NB4 (cell line): ENCODE measurements at regions not wholly inside any gene's neighbourhood (a gene's known extent, or its start where the extent isn't known, plus 50 kb on each side); places are given as distances from the start of the nearest gene placed in this dataset.

Source experiments
- CTCF ChIP-seq: IDR thresholded peaks from one replicate; pipeline ENCODE4 v1.5.1; 2012; ENCODE audit warnings: low read depth, low read length
- MAX ChIP-seq: IDR thresholded peaks from 2 replicates; pipeline ENCODE4 v1.6.1; 2011; ENCODE audit warnings: low read depth, low read length
- POLR2A ChIP-seq: IDR thresholded peaks from 2 replicates; pipeline ENCODE4 v1.6.1; 2011; ENCODE audit warnings: mild to moderate bottlenecking; ENCODE audit not compliant: insufficient read length; ENCODE audit errors: extremely low read depth

GRCh38 chr20:39758876-39759275, 796.7 kb downstream of the DHX35 start:
- TF ChIP-seq CTCF = no peak
- no peak for TF ChIP-seq POLR2A
- no peak for TF ChIP-seq MAX
